DND-41 (cell line): ENCODE measurements at regions not wholly inside any gene's neighbourhood (a gene's known extent, or its start where the extent isn't known, plus 50 kb on each side); places are given as distances from the start of the nearest gene placed in this dataset.

Experiments used
- ATAC-seq: fragments of 200-7000 bp; cut with Tn5 transposase; 3 replicates; pipeline ENCODE4 v1.9.1; 2021; ENCODE audit warnings: low read depth; ENCODE audit not compliant: insufficient read depth
- DNase-seq: peaks from one replicate; pipeline ENCODE4 v3.0.0-alpha.2; 2020
- H2AFZ ChIP-seq: 2 replicates; pipeline ENCODE4 v1.6.0; 2012; ENCODE audit warnings: low read depth, low read length
- H3K27ac ChIP-seq: 2 replicates; pipeline ENCODE4 v1.5.1; 2012; ENCODE audit warnings: low read length, inconsistent platforms
- H3K27me3 ChIP-seq: fragments of 200-600 bp; sonication (generic); 2 replicates; pipeline ENCODE4 v1.6.0; 2012; ENCODE audit warnings: low read length, mild to moderate bottlenecking, inconsistent platforms; ENCODE audit not compliant: insufficient read depth, poor library complexity
- H3K36me3 ChIP-seq: 2 replicates; pipeline ENCODE4 v1.5.1; 2012; ENCODE audit warnings: low read length, inconsistent platforms; ENCODE audit not compliant: insufficient read depth
- H3K4me1 ChIP-seq: 2 replicates; pipeline ENCODE4 v1.5.1; 2012; ENCODE audit warnings: mild to moderate bottlenecking, low read length; ENCODE audit not compliant: insufficient read depth
- H3K4me2 ChIP-seq: 2 replicates; pipeline ENCODE4 v1.6.0; 2012; ENCODE audit warnings: mild to moderate bottlenecking, moderate library complexity, low read length, inconsistent platforms; ENCODE audit not compliant: insufficient read depth
- H3K4me3 ChIP-seq, 2 experiments: fragments of 200-600 bp in 1 of 2; shearing (Covaris generic) in 1 of 2; 2 replicates each; pipeline ENCODE4 v1.5.1; 2012 to 2016; ENCODE audit warnings: inconsistent platforms in 2 of 2, low read length in 2 of 2, mild to moderate bottlenecking in 2 of 2, low read depth in 1 of 2, moderate library complexity in 1 of 2
- H3K79me2 ChIP-seq: 2 replicates; pipeline ENCODE4 v1.6.0; 2012; ENCODE audit warnings: low read length, inconsistent platforms; ENCODE audit not compliant: insufficient read depth
- H3K9ac ChIP-seq: 2 replicates; pipeline ENCODE4 v1.6.0; 2012; ENCODE audit warnings: low read depth, mild to moderate bottlenecking, inconsistent platforms, low read length, moderate library complexity
- H3K9me3 ChIP-seq: 2 replicates; pipeline ENCODE4 v1.5.1; 2012; ENCODE audit warnings: low read length, moderate library complexity, mild to moderate bottlenecking, inconsistent platforms; ENCODE audit not compliant: insufficient read depth, severe bottlenecking
- H4K20me1 ChIP-seq: 2 replicates; pipeline ENCODE4 v1.6.0; 2012; ENCODE audit warnings: low read length; ENCODE audit not compliant: insufficient read depth
- CTCF ChIP-seq: IDR thresholded peaks from 2 replicates; pipeline ENCODE4 v1.5.1; 2012; ENCODE audit warnings: borderline replicate concordance, low read length, moderate library complexity, mild to moderate bottlenecking; ENCODE audit not compliant: poor library complexity, severe bottlenecking; ENCODE audit errors: extremely low read depth
- EZH2 ChIP-seq: IDR thresholded peaks from 3 replicates; pipeline ENCODE4 v1.6.1; 2012; ENCODE audit warnings: borderline replicate concordance, low read depth, mild to moderate bottlenecking, moderate library complexity, low read length, inconsistent platforms; ENCODE audit not compliant: severe bottlenecking

DNA sequence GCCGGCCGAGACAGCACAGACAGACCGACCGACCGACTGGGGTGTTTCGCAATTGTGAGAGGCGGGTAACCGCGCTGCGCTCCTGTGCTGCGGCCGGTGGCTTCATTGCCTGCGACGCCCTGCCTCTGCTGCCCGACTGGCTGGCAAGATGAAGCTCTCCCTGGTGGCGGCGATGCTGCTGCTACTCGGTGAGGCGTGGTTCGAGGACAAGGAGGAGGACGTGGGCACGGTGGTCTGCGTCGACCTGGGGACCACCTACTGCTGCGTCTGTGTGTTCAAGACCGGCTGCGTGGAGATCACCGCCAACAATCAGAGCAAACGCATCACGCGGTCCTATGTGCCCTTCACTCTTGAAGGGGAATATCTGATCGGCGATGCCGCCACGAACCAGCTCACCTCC is 565.7 kb upstream of the SMIM31 start:
- Histone ChIP-seq H3K4me1 (no peaks in the 10 kb centered on the region), H3K36me3 (no peaks in the 10 kb centered on the region), H3K4me2 (no peak overlapping the region), H3K79me2 (no peaks in the 10 kb centered on the region), H2AFZ (no peak overlapping the region), H3K27me3 (no peaks in the 10 kb centered on the region), H3K27ac (no peak overlapping the region), H3K9me3 (no peaks in the 10 kb centered on the region), H3K4me3 (no peak overlapping the region), H3K9ac (no peak overlapping the region), H4K20me1 (no peaks in the 10 kb centered on the region)
- DNase-seq, result no peak
- TF ChIP-seq CTCF (no peak), EZH2 (no peak)
- ATAC-seq, result no peak

- Histone ChIP-seq H3K4me2 (no peak overlapping the region), H3K79me2 (no peaks in the 10 kb centered on the region), H3K4me1 (no peaks in the 10 kb centered on the region)
Measured at GRCh38 chr4:164192844-164193243, 561.1 kb upstream of the SMIM31 start.

GRCh38 chr4:164193676-164194075 is 560.3 kb upstream of the SMIM31 start:
- Histone ChIP-seq H3K4me2 (no peak overlapping the region), H3K9ac (no peak overlapping the region), H3K27me3 (no peaks in the 10 kb centered on the region), H3K4me3 (no peak overlapping the region), H3K36me3 (no peaks in the 10 kb centered on the region), H3K9me3 (no peaks in the 10 kb centered on the region), H3K27ac (no peak overlapping the region), H2AFZ (no peak overlapping the region), H3K79me2 (no peaks in the 10 kb centered on the region), H4K20me1 (no peaks in the 10 kb centered on the region), H3K4me1 (no peaks in the 10 kb centered on the region)
- DNase-seq, result no peak
- no peak for ATAC-seq
- TF ChIP-seq CTCF (no peak), EZH2 (no peak)

More at GRCh38 chr4:164192844-164193243, 561.1 kb upstream of the SMIM31 start:
- Histone ChIP-seq H3K36me3 (no peaks in the 10 kb centered on the region), H3K9me3 (no peaks in the 10 kb centered on the region), H3K27ac (no peak overlapping the region), H2AFZ (no peak overlapping the region), H3K27me3 (no peaks in the 10 kb centered on the region), H3K4me3 (no peak overlapping the region), H4K20me1 (no peaks in the 10 kb centered on the region), H3K9ac (no peak overlapping the region)
- DNase-seq (no peak), ATAC-seq (no peak)
- TF ChIP-seq CTCF (no peak), EZH2 (no peak)

DNA sequence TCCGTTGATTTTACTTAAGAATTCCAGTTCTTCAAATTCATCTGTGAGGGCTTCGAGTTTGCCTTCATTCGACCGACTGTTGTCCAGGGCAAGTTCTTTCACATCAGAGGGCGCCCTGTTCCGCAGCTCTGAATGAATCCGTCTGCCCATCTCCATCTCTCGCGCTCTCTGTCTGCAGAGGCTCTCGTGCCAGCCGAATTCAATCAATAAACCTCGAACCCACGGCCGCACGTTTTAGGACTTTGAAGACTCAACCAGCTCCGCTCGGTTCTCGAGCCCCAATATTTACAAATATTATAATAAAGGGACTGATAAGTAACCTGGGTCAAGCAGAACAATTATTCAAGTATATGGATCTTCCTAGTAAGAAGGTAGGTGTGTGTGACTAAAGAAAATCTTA is 556.4 kb upstream of the SMIM31 start:
- DNase-seq, result no peak
- ATAC-seq, result no peak
- Histone ChIP-seq H4K20me1 (no peaks in the 10 kb centered on the region), H3K4me3 (no peak overlapping the region), H3K9ac (no peak overlapping the region), H3K4me2 (no peak overlapping the region), H3K9me3 (no peaks in the 10 kb centered on the region), H3K27me3 (no peaks in the 10 kb centered on the region), H3K4me1 (no peaks in the 10 kb centered on the region), H3K36me3 (no peaks in the 10 kb centered on the region), H2AFZ (no peak overlapping the region), H3K79me2 (no peaks in the 10 kb centered on the region), H3K27ac (no peak overlapping the region)
- TF ChIP-seq CTCF (no peak), EZH2 (no peak)
